RCC 7860 (cell line): ENCODE measurements at regions not wholly inside any gene's neighbourhood (a gene's known extent, or its start where the extent isn't known, plus 50 kb on each side); places are given as distances from the start of the nearest gene placed in this dataset.
"Not testable (repeated sequence)": the region's sequence is repeated elsewhere in the genome, so short reads cannot be mapped to it uniquely, and the experiment has no call there.

Experiments used
- DNase-seq: peaks from one replicate; pipeline ENCODE4 v3.0.0-alpha.2; 2015; ENCODE audit warnings: low spot score
- FAIRE-seq: peaks from 2 replicates; lab custom pipeline; 2012; peaks lifted over from hg19 to GRCh38; lab: Jason Lieb, UNC

DNA sequence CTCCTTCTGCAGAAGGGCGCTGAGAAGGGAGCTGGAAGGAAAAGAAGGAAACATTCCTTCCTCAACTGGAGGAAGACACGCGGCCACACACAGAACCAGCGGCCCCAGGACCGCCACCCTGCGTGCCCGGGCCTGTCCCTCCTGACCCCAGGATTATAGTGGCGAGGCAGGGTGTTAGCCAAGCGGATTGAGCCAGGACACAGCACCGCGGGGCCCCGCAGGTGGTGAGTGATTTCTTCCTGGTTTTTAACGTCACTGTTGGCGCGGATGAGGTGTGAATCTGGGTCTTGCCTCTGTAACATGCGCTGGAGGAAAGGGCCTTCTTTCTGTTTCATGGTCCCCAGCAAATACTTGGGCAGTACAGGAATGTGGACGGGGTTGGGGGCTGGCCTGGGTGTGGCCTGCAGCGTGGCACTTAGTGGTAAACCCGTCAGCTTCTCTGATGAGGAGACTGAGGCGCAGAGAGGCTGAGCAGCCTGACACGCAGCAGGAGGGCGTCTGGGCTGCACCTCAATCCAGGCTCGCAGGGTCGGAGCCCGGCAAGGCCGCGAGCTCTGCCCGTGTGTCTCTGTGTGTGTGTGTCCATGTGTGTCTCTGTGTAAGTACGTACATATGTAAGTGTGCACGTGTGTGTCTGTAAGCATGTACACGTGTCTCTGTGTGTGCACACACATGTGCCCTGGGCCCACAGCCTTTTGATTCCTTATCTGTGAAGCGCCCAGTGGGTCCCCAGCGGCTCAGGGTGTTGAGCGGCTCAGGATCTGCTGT lies 158.4 kb upstream of the ZNF469 start:
- not testable (repeated sequence) for FAIRE-seq, DNase-seq

DNA sequence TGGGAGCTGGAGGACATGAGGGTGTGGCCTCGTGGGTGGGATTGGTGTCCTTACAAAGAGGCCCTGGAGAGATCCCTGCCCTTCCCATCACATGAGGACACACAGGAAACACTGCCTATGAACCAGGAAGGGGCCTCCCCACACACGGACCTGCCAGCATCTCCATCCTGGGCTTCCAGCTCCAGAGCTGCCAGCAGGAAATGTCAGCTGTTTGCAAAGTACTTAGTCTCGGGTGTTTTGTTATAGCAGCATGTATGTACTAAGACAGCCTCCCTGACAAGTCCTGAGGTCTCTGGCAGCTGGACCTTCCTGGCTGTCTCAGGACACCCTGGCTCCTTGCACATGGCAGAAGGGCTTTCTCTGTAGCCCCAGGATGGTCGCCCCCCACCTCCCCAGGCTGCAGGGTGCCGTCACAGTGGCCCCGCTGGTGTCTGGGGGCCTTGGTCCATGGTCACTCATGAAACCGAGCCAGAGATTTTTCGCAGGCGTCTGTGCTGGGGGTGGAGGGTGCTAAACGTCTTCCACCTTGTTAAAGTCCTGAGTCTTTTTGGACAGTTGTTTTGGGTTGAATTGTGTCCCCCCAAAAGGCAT lies 157.0 kb upstream of the ZNF469 start:
- not testable (repeated sequence) for DNase-seq, FAIRE-seq

DNA sequence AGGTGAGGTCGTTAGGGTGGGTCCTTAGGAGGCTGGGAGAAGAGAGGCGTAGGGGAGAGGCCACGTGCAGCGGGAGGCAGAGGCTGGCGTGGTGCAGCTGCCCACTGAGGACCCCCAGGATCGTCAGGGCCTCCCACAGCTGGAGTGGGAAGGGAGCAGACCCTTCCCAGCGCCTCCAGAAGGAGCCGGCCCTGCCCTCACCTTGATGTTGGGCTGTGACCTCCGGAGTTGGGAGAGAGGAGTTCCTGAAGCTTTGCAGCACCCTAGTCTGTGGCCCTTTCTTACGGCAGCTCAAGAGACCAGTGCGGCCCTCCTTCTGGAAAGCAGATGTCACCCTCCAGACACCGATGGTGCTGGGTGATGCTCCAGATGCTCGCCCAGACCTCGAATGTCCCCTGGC lies 156.5 kb upstream of the ZNF469 start:
- FAIRE-seq, DNase-seq: not testable (repeated sequence)

DNA sequence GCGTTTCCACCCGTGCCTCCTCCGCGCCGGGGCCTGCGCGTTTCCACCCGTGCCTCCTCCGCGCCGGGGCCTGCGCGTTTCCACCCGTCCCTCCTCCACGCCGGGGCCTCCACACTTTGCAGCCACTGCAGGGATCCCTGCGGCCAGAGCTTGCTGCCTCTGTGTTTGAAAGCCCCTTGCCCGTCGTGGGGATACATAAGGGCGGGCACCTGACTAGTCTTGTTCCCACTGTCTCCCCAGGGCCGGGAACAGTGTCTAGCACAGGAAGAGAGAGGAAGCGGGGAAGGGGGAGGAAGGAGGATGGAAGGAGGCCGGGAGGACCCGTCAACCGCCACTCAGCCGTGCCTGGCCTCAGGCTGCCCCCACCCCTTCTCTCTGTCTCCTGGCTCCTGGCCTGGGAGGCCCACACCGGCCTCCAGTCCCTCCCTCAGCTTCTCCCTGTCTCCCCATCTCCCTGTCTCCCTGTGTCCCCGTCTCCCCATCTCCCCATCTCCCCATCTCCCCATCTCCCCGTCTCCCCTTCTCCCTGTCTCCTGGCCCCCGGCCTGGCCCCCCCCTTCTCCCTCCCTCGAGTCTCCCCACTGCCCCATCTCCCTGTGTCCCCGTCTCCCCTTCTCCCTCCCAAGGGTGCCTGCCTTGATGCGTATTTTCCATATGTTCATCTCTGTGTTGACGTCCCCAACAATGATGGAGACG lies 155.6 kb upstream of the ZNF469 start:
- DNase-seq, FAIRE-seq: not testable (repeated sequence)

DNA sequence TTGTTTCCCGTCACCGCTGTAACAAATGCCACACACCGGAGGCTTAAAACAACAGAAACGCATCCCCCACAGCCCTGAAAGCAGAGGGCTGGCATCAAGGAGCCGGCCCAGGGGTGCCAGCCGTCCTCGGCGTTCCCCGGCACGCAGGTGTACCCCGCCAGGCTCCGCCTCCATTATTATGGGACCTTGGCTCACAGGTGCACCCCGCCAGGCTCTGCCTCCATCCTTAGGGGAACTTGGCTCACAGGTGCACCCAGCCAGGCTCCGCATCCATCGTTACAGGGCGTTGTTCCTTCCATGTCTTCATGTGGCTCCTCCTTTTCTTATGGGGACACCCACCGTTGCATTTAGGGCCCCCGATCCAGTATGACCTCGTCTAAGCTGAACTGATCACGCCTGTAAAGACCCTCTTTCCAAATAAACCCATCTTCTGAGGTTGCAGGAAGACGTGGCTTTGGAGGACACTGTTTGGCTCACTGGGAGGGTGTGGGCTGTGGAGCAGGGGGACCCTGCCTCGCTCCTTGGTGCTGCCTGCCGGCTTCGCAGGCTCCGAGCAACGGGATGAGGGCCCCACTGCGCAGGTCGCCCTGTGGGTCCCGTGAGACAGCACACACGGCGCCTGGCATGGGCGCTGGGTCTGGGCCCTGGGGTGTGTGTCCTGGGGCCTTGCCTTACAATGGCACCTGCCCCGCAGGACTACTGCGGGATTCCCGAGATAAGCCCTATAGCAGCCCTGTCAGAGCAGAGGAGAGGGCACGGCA lies 154.9 kb upstream of the ZNF469 start:
- FAIRE-seq, DNase-seq: not testable (repeated sequence)

DNA sequence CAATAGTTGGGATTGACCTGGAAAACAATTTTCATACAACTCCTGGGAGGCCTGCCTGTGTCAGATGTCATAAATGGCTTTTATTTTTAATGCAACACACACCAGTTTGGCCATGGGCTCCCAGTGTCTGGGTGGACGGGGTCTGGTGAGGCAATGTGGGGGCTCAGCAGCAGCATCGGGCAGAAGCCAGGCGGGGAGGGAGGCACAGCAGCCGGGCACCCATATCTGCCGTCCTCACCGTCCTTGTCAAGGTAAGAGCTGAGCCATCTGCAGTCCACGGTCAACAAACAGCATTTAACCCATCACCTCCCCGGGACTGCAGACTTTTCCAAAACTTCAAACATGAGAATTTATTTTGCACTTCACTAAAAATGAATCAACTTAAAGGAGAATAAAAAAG lies 154.0 kb upstream of the ZNF469 start:
- not testable (repeated sequence) for FAIRE-seq, DNase-seq

DNA sequence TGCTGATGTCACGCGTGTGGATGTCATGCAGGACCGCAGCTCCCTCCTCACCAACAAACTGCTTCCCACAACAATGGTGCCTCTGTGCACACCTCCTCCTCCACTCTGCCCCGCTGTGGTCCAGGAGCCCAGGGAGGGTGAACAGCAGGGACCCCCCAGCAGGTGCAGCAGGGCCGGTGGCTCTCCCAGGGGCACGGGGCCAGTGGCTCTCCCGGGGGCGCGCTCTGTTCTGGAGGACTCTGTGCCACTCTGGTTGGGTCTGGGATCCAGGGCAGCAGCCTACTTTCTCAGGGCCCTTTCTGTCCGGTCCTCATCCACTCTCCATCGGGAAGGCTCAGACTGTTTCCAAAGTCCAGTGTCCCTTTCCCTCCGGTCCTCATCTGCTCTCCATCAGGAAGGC lies 153.0 kb upstream of the ZNF469 start:
- DNase-seq, FAIRE-seq: not testable (repeated sequence)

DNA sequence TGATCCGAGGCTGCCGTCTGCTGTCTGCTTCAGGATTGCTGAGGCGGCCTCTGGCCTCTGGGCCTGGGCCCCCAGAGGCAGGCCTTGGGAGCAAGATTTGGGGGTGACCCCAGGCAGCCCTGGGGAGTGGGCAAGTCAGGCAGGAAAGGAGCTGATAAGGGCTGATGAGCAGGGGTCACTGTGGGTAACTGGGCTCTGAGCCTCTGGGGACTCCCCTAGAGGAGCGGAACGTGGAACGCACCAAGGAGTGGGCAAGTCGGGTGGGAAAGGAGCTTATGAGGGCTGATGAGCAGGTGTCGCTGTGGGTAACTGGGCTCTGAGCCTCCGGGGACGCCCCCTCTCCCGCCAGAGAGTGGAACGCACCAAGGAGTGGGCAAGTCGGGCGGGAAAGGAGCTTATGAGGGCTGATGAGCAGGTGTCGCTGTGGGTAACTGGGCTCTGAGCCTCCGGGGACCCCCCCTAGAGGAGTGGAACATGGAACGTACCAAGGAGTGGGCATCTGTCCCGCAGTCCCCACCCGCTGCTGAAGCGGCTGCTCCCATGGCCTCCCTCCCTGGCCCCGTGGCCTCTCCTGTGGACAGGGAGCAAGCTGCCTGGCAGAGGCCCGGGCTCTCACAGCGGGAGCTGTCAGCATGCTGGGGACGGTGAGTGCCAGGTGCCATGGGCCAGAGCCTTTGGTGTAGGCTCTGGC lies 152.3 kb upstream of the ZNF469 start:
- DNase-seq, FAIRE-seq: not testable (repeated sequence)

DNA sequence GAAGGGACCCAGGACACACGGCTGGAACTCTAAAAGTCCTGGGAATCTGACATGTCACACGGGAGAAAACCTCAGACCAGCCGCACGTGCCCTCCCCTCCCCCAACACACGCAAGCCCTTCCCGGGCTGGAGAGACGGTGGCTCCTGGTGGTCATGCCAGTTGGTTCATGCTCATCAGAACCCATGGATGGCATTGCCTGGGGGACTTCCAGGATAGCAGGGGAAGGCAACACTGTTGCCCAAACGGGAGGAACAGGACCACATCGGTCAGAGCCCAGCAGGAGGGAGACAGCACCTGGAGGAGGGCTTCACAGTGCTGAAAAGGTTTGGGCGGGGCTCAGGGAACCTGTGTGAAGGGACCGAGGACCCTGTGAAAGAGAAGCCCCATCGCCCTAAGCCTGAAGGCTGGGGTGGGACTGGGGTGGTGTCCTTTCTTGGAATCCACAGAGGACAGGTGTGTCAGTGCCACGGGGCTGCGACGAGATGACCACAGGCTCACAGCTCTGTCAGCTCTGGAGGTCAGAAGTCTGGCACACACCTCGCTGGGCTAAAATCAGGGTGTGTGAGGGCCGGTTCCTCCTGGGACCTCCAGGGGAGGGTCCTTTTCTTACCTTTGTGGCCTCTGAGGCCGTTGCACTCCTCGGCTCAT lies 151.7 kb upstream of the ZNF469 start:
- not testable (repeated sequence) for FAIRE-seq, DNase-seq

DNA sequence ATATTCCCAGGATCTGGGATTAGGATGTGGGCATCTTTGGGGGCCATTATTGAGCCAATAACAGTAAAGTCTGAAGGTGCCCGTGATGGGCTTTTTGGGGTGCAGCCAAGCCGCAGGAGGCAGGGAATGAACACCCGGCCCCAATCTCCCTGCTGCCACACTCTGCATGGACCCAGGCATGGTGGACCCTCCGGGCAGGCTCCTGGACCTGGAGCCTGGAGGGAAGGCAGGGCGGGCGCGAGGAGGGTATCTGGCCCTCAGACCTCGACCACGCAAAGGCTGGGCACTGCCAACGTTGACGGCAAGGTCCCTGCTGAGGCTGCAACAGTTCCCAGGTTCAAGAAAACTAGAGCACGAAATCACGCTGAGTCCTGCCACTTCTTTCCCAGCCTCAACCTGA lies 150.9 kb upstream of the ZNF469 start:
- DNase-seq, FAIRE-seq: not testable (repeated sequence)

DNA sequence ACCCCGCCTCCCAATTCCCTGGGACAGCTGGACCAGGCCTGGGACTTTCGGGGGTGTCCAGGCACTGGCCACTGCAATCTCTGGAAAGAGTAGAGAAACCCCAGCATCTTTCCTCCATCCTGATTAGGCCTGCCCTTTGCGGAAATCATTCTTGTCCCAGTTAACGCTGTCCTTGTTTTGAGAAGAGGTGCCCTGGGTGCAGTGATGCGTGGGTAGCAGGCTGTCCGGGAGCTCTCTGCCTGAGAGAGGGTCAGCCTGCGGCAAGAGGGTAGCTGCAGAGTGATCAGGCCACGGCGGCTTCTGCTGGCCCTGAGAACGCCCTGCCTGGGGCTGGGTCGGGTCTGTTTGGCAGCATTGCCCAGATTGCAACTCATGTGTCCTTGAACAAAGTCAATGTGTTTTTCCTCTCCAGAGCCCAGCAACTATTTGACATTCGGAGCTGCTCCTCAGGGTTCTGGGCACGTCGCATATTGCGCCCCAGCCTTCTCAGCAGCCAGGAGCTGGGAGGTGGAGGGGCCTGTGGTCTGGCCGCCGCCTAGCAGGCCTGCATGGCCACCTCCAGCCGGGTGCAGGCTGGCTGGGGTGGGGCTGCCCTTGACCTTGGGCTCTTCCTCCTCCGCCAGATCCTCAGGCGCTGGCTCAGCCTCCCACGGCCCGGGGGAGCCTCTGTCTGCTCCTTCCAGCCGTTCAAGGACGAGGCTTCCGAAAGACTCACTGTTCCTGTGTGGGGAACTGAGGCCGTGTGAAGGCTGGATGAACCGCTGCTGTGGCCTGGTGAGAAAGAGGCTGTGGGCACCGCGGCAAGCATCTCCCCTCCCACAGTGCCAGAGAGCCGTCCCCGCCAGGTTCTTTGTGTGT lies 150.1 kb upstream of the ZNF469 start:
- not testable (repeated sequence) for FAIRE-seq, DNase-seq

DNA sequence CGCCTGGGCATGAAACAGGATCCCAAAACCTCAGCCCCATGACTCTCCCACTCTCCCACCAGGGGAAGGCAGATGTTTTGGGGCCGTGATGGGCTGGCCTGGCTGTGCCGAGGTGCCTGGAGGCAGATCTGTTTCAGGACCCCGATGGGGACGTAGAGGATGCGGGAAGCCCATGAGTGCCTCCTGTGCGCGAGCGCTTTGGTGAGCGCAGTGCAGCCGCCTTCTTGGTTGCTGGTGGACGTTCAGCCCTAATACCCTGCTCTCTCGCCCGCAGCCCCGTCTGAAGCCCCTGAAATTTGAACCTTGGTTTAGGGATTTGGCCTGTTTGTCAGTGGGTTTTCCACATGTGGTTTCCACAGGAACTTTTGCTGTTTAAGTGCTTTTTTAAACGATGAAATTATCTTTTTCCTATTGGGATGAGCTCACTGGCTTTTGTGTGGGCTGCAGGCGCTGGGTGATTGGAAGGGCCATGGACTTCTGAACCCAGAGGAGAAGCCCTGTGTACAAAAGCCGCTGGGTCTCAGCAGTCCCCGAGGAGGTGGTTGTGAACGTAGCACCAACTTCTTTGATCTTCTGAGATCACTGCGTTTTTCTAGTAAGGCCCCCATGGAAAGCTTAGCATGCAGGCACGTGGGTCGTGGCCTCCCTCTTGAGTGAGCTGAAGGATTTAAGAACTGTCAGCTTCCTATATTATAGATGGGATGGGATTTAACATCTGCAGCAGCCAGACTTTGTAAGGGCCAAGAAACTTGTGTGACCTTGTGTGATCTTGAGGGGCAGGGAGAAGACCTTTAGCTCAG lies 148.9 kb upstream of the ZNF469 start:
- not testable (repeated sequence) for DNase-seq, FAIRE-seq

DNA sequence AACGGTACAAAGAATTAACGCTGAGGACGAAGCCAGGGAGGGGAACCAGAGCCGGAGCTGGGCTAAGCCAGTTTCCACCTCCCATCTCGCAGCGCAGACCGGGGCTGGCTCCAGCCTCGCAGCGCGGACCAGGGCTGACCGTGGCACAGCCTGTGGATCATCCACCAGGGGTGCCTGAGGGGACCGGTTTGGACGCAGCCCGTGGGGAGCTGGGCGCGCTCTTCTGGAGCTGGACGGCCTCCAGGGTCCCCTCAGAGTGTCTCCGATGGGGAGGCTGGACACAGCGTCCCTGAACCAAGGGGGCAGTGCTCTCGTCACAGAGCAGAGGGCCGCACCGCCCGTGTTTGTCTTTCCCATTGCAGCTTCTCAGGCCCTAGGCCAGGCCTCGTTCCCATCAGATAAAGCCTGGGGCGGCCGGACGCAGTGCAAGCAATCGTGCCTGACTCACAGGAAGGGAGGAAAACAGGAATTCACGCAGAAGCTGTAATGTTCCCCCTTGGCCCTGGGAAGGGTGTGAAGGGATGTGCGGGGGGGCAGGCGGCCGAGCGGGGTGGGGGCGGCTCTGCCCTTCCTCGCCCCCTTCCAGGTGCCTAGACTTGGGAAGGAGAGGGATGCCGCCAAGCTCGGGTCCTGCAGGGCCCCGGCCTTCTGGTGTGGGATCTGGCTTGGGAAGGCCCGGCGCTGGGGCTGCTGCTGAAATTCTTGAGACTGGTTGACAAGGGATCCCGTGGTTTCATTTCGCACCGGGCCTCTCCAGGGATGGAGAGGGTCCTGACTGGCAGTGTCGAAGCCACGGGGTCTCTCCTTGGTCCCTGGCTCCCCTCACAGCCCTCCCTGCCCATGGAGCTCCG lies 148.1 kb upstream of the ZNF469 start:
- not testable (repeated sequence) for FAIRE-seq, DNase-seq

DNA sequence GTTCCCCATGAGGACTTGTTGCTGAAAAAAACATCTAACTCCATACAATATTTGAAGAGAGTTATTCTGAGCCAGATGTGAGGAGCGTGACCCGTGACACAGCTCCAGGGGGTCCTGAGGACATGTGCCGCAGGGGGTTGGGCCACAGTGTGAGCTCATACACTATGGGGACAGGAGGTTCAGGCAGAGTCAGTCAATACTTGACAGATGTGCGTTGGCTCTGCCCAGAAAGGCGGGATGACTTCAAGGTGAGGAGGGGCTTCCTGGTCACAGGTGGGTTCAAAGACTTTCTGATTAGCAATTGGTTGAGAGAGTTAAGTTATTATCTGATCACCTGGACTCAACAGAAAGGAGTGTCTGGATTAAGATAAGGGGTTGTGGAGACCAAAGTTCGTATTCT lies 147.1 kb upstream of the ZNF469 start:
- not testable (repeated sequence) for FAIRE-seq, DNase-seq

DNA sequence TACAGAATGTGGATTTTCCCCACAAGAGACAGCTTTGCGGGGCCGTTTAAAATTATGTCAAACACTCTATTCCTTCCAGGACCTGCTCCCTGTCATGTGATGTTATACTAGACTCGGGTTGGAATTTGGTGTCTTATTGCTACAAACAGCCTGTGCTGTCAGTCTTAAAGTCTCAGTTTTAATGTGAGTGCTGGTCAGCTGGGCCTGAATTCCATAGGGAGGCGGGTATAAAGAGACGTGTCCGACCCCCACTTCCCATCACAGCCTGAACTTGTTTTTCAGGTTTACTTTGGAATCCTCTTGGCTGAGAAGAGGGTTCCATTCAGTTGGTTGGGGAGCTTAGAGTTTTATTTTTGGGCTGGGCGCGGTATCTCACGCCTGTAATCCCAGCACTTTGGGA lies 146.5 kb upstream of the ZNF469 start:
- DNase-seq, FAIRE-seq: not testable (repeated sequence)

DNA sequence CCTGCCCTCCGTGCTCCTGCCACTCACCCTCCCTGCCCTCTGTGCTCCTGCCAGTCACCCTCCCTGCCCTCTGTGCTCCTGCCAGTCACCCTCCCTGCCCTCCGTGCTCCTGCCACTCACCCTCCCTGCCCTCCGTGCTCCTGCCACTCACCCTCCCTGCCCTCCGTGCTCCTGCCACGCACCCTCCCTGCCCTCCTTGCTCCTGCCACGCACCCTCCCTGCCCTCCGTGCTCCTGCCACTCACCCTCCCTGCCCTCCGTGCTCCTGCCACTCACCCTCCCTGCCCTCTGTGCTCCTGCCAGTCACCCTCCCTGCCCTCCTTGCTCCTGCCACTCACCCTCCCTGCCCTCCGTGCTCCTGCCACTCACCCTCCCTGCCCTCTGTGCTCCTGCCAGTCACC lies 145.4 kb upstream of the ZNF469 start:
- FAIRE-seq, DNase-seq: not testable (repeated sequence)
